B cell (primary cell): ENCODE measurements at regions not wholly inside any gene's neighbourhood (a gene's known extent, or its start where the extent isn't known, plus 50 kb on each side); places are given as distances from the start of the nearest gene placed in this dataset.
A peak's percentile ranks its signal among the peaks of the same experiment; 100 is the strongest.

Source experiments
- ATAC-seq: fragments of 200-7000 bp; cut with Tn5 transposase; one replicate; pipeline ENCODE4 v1.10.0; 2021; ENCODE audit warnings: low read depth, mild to moderate bottlenecking, moderate number of reproducible peaks, moderate library complexity
- CTCF ChIA-PET: fragments of 350-600 bp; sonication (Branson Sonifier 250); formaldehyde crosslinking; loops from one replicate; lab custom pipeline; 2021; ENCODE audit warnings: antibody characterized with exemption, inconsistent platforms; lab: Charles Lee
- POLR2A ChIA-PET: fragments of 350-600 bp; sonication (Branson Sonifier 250); formaldehyde crosslinking; loops from one replicate; lab custom pipeline; 2021; ENCODE audit warnings: antibody characterized with exemption; lab: Charles Lee
- DNase-seq: peaks from one replicate; pipeline ENCODE4 v3.0.0; 2013
- H2AFZ ChIP-seq: 2 replicates; pipeline ENCODE4 v1.6.1; 2012; ENCODE audit warnings: mild to moderate bottlenecking, low read depth, low read length; ENCODE audit not compliant: insufficient read depth, poor library complexity, severe bottlenecking
- H3K27ac ChIP-seq, 2 donors: 1 replicate in 1 of 2; 2 replicates in 1 of 2; pipeline ENCODE4 v1.5.1; 2012 to 2013; ENCODE audit warnings: low read length in 2 of 2, mild to moderate bottlenecking in 2 of 2, moderate library complexity in 1 of 2
- H3K27me3 ChIP-seq, 4 experiments: fragments of 200-600 bp in 1 of 4; sonication (generic) in 1 of 4; replicated peaks in 1 of 4; 1 replicate in 2 of 4; 2 replicates in 2 of 4; pipeline versions ENCODE4 v1.6.1 to v1.7.0; 2013 to 2016; ENCODE audit warnings: low read length in 3 of 4, mild to moderate bottlenecking in 2 of 4, mixed read lengths in 1 of 4, moderate library complexity in 1 of 4; ENCODE audit not compliant: insufficient read depth in 4 of 4, control insufficient read depth in 3 of 4; ENCODE audit errors: control extremely low read depth in 1 of 4
- H3K36me3 ChIP-seq, 2 experiments: replicated peaks in 1 of 2; 1 replicate in 1 of 2; 2 replicates in 1 of 2; pipeline versions ENCODE4 v1.6.1 to v1.7.1; 2013; ENCODE audit warnings: low read length in 1 of 2; ENCODE audit not compliant: insufficient read depth in 2 of 2, control insufficient read depth in 1 of 2; ENCODE audit errors: control extremely low read depth in 1 of 2, extremely low read depth in 1 of 2
- H3K4me1 ChIP-seq, 2 donors: fragments of 200-600 bp in 1 of 2; sonication (generic) in 1 of 2; 1 replicate in 1 of 2; 2 replicates in 1 of 2; pipeline versions ENCODE4 v1.5.1 to v1.6.1; 2013 to 2017; ENCODE audit warnings: low read length in 2 of 2; ENCODE audit not compliant: control insufficient read depth in 2 of 2, insufficient read depth in 2 of 2
- H3K4me2 ChIP-seq: replicated peaks from 2 replicates; pipeline ENCODE3; 2012; ENCODE audit warnings: mild to moderate bottlenecking, low read depth, low read length; ENCODE audit not compliant: poor library complexity, severe bottlenecking
- H3K4me3 ChIP-seq, 5 experiments: fragments of 200-600 bp in 1 of 5; sonication (generic) in 1 of 5; 1 replicate in 3 of 5; 2 replicates in 2 of 5; pipeline versions ENCODE4 v1.5.1 to v1.7.0; 2011 to 2016; ENCODE audit warnings: low read length in 4 of 5, mild to moderate bottlenecking in 4 of 5, low read depth in 2 of 5, control low read depth in 1 of 5, moderate library complexity in 1 of 5; ENCODE audit not compliant: insufficient read depth in 1 of 5; ENCODE audit errors: control extremely low read depth in 1 of 5, extremely low read depth in 1 of 5
- H3K79me2 ChIP-seq: fragments of 200-600 bp; sonication (generic); one replicate; pipeline ENCODE4 v1.6.0; 2016; ENCODE audit warnings: low read length; ENCODE audit not compliant: control insufficient read depth, insufficient read depth
- H3K9ac ChIP-seq: fragments of 200-600 bp; sonication (generic); 2 replicates; pipeline ENCODE4 v1.6.1; 2017; ENCODE audit warnings: mild to moderate bottlenecking, low read length, moderate library complexity
- H3K9me3 ChIP-seq, 3 donors: one replicate each; pipeline versions ENCODE4 v1.6.1 to v1.7.1; 2013; ENCODE audit warnings: low read length in 2 of 3; ENCODE audit not compliant: control insufficient read depth in 2 of 3, insufficient read depth in 1 of 3; ENCODE audit errors: control extremely low read depth in 1 of 3
- H4K20me1 ChIP-seq: 2 replicates; pipeline ENCODE4 v1.6.0; 2012; ENCODE audit warnings: mild to moderate bottlenecking, low read length; ENCODE audit not compliant: insufficient read depth, control insufficient read depth, poor library complexity, severe bottlenecking
- H3K27ac Mint-ChIP-seq: one replicate; pipeline ENCODE4 v1.8.0; 2021; ENCODE audit warnings: mixed read lengths
- H3K27me3 Mint-ChIP-seq: one replicate; pipeline ENCODE4 v1.8.0; 2021; ENCODE audit warnings: mixed read lengths
- H3K4me1 Mint-ChIP-seq: one replicate; pipeline ENCODE4 v1.8.0; 2021; ENCODE audit warnings: mixed read lengths
- H3K4me3 Mint-ChIP-seq: one replicate; pipeline ENCODE4 v1.8.0; 2021; ENCODE audit warnings: mixed read lengths
- H3K9me3 Mint-ChIP-seq: one replicate; pipeline ENCODE4 v1.8.0; 2022; ENCODE audit warnings: mixed read lengths; ENCODE audit not compliant: insufficient read depth
- CTCF ChIP-seq: fragments of 200-600 bp; IDR thresholded peaks from one replicate; pipeline ENCODE4 v1.8.0; 2022; ENCODE audit warnings: antibody characterized with exemption, mild to moderate bottlenecking
- EZH2 ChIP-seq: IDR thresholded peaks from 2 replicates; pipeline ENCODE4 v1.6.1; 2012; ENCODE audit warnings: borderline replicate concordance, low read depth, mild to moderate bottlenecking, moderate library complexity, low read length; ENCODE audit not compliant: insufficient read depth, poor library complexity, severe bottlenecking
- WGBS: methylation state at CpG from one replicate; pipeline ENCODE4 v1.1.5; 2013; ENCODE audit warnings: missing lambda C conversion rate; ENCODE audit not compliant: insufficient coverage; 5-methylcytosine and 5-hydroxymethylcytosine counted together
- intact Hi-C: fragments of 100-400 bp; cut with micrococcal nuclease; formaldehyde crosslinking; loops from one replicate; pipeline ENCODE4 v1.10.0; 2022

- no peak overlapping the region for H2AFZ ChIP-seq
- no peaks in the 10 kb centered on the region for H3K36me3 ChIP-seq
- peaks cover 18 to 20% of the 10 kb centered on the region in 2 donors for H3K4me1 ChIP-seq
- no peak overlapping the region for H3K4me2 ChIP-seq
- peak overlapping the region; percentile 99 for H3K4me3 Mint-ChIP-seq
- H3K4me3 ChIP-seq = no peak overlapping the region
- no peak overlapping the region for H3K27ac ChIP-seq
- H3K9me3 ChIP-seq = peaks cover 2 to 11% (median 3%) of the 10 kb centered on the region in 3 donors
- no peak overlapping the region for H3K9ac ChIP-seq
- H3K27me3 ChIP-seq = peaks cover 0 to 15% (median 11%) of the 10 kb centered on the region in 4 experiments
- intact Hi-C loops = no loop called here
- ChIA-PET POLR2A (no interaction called here), CTCF (no interaction called here)
- H3K27ac Mint-ChIP-seq = peak overlapping the region; percentile 46
- H3K27me3 Mint-ChIP-seq = peaks cover 45% of the 10 kb centered on the region
- peaks cover 19% of the 10 kb centered on the region for H3K4me1 Mint-ChIP-seq
- DNase-seq = no peak
- no peaks in the 10 kb centered on the region for H3K9me3 Mint-ChIP-seq
- TF ChIP-seq CTCF (no peak), EZH2 (no peak)
- no peaks in the 10 kb centered on the region for H4K20me1 ChIP-seq
- no peak for ATAC-seq
- no peaks in the 10 kb centered on the region for H3K79me2 ChIP-seq
Observed at GRCh38 chr1:147086129-147086528, 86.1 kb downstream of the PRKAB2 start.

GRCh38 chr1:147084273-147085096 is 87.8 kb downstream of the PRKAB2 start:
- 1% methylated on average over 44 of the region's 51 CpGs for WGBS
- Histone ChIP-seq H3K79me2 (no peaks in the 10 kb centered on the region), H3K27ac (peak overlapping the region; percentile 93 to 96), H3K4me3 (peak overlapping the region; percentile 56 to 79 (median 71)), H3K9me3 (peaks cover 2 to 23% (median 3%) of the 10 kb centered on the region in 3 donors), H3K4me1 (peaks cover 33 to 36% of the 10 kb centered on the region in 2 donors), H3K4me2 (peak overlapping the region; percentile 77), H3K27me3 (peaks cover 0 to 29% (median 23%) of the 10 kb centered on the region in 4 experiments), H3K9ac (peak overlapping the region; percentile 92), H4K20me1 (no peaks in the 10 kb centered on the region), H2AFZ (peak overlapping the region; percentile 92), H3K36me3 (no peaks in the 10 kb centered on the region)
- peaks cover 33% of the 10 kb centered on the region for H3K4me1 Mint-ChIP-seq
- DNase-seq (peak; percentile 92), ATAC-seq (peak; percentile 76)
- TF ChIP-seq EZH2 (no peak), CTCF (no peak)
- H3K27ac Mint-ChIP-seq = peak overlapping the region; percentile 100
- ChIA-PET CTCF (interaction anchor here (0.6 to 0.7 kb wide), 2 partner anchors 8 to 36 kb away, joined by 6 read pairs; no protein-coding TSS in a partner anchor), POLR2A (interaction anchor here (0.9 to 1.0 kb wide), 3 partner anchors 40 to 159 kb away, joined by 3 to 8 read pairs (median 8); no protein-coding TSS in a partner anchor)
- H3K4me3 Mint-ChIP-seq = peak overlapping the region; percentile 99
- no peaks in the 10 kb centered on the region for H3K9me3 Mint-ChIP-seq
- intact Hi-C loops = loop anchor here (1.0 to 5.0 kb wide), 3 partner anchors 37 to 158 kb away; partner anchors contain the start of genes CHD1L and PRKAB2
- peaks cover 51% of the 10 kb centered on the region for H3K27me3 Mint-ChIP-seq
